NCI-H1930 (cell line): ENCODE measurements at regions not wholly inside any gene's neighbourhood (a gene's known extent, or its start where the extent isn't known, plus 50 kb on each side); places are given as distances from the start of the nearest gene placed in this dataset.

Experiments used
- DNase-seq, 2 experiments: peaks; one replicate each; lab custom pipeline; 2025; lab: John Stamatoyannopoulos, UW

DNA sequence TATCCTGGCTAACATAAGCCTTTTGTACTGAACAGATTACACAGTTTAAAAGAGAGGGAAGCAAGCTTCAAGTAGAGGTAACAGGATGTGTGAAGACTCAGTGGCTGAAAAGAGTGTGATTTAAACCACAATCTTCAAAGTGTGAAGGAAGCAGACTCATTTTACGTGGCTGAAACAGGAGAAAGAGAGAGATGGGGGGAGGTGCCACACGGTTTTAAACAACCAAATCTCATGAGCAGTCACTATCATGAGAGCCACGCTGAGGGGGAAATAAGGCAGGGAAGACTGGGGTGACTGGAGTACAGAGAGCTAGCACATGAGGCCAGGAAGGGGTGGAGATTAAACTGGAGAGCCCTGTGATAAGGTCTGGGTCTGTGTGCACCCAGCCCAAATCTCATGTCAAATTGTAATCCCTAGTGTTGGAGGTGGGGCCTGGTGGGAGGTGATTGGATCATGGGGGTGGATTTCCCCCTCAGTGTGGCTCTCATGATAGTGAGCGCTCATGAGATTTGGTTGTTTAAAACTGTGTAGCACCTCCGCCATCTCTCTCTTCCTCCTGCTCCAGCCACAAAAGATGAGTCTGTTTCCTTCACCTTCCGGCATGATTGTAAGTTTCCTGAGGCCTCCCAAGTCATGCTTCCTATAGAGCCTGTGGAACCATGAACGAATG, 318.6 kb upstream of the CD180 start:
- DNase-seq = no peak

- no peak for DNase-seq
These were observed 316.2 kb upstream of the CD180 start for GRCh38 chr5:67512758-67513157.

DNA sequence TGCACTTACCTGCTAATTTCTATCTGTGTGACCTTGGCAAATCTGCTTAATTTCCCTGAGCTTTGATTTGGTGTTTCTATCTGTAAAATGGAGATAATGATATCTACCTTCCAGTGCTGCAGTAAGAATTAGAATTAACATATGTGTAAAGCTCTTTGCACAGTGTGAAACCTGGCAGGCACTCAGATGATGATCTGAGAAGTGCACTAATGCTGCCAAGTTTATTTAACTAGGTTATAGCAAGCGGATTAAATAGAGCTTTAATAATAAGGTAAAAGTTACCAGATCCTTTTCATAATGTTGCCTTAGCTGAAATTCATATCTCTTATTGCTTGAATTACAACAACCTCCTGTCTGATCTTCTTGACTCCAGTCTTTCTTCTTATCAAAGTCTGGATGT, 315.3 kb upstream of the CD180 start:
- DNase-seq = no peak

- no peak for DNase-seq
These were observed 313.6 kb upstream of the CD180 start for GRCh38 chr5:67510204-67510603.

- DNase-seq = no peak
These were observed 313.0 kb upstream of the CD180 start for GRCh38 chr5:67509402-67510186.

DNA sequence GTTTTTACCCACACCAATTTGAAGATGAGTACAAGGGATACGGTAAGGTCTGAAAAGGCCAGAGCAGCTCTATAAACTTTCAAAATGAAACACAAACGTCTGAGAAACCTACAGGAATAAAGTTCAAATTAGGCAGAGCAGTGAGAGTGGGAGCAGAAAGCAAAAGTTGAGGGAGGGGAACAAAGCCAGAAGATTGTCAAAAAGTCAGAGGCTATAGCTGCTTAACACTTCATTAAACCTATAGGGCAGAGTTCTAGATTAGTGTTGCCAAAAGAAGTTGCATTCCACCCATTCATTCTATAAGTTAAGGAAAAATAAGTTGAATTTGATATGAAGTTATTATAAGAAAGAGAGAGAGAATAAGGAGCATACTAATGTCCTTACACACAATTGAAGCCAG, 309.6 kb upstream of the CD180 start:
- no peak for DNase-seq

- no peak for DNase-seq
These were observed 306.4 kb upstream of the CD180 start for GRCh38 chr5:67502951-67503350.

- DNase-seq = no peak
These were observed 299.5 kb upstream of the CD180 start for GRCh38 chr5:67496051-67496450.

- DNase-seq = no peak
These were observed 298.5 kb upstream of the CD180 start for GRCh38 chr5:67495072-67495471.

- DNase-seq = no peak
These were observed 297.7 kb upstream of the CD180 start for GRCh38 chr5:67494186-67494855.

GRCh38 chr5:67493676-67494075, 297.1 kb upstream of the CD180 start:
- peak in 1 of 2 experiments; percentile 6 for DNase-seq

DNA sequence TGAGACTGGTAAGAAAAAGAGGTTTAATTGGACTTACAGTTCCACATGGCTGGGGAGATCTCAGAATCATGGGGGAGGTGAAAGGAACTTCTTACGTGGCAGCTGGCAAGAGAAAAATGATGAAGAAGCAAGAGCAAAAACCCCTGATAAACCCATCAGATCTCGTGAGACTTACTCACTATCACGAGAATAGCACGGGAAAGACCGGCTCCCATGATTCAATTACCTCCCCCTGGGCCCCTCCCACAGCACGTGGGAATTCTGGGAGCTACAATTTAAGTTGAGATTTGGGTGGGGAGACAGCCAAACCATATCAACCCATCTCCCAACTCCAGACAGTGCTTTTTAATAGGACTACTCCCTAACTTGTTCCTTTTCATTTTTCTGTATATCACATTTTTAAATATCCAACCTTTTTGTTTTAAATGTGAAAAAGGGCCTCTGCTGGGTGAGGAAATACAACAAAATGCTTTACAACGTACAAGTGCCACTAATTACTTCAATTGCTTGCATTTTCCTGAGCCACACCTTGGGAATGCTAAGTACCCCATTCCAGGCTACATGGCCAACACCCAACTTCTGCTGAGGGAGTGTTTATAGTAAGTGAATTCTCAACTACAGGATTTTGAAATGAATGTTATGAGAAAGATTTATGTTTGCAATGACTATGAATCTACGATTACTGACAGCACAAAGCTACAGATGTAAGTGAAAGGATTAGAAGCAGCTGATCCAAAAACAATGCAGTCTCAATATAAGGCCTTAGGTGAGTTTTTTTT, 294.1 kb upstream of the CD180 start:
- DNase-seq = no peak

GRCh38 chr5:67488885-67489284, 292.3 kb upstream of the CD180 start:
- DNase-seq = no peak

- no peak for DNase-seq
These were observed 291.3 kb upstream of the CD180 start for GRCh38 chr5:67487862-67488261.

- DNase-seq = no peak
These were observed 286.9 kb upstream of the CD180 start for GRCh38 chr5:67483453-67484030.

DNA sequence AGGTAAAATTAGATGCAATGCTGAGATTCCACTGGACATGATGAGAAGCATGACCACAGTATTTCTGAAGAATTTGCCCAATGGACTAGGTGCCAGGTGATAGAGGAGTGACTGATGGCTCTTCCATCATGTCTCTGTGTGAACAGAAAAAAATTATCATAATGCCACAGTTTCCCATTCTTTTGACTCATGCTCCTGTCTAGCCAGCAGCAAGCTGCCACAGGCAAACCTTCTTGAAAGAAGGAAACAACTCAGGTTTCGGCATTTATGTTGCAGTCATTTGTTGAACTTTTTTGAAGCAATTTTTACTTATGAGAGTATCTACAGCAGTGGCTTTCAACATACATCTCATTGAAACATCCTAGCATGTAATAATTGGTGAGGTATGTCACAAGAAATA, 284.8 kb upstream of the CD180 start:
- no peak for DNase-seq

DNA sequence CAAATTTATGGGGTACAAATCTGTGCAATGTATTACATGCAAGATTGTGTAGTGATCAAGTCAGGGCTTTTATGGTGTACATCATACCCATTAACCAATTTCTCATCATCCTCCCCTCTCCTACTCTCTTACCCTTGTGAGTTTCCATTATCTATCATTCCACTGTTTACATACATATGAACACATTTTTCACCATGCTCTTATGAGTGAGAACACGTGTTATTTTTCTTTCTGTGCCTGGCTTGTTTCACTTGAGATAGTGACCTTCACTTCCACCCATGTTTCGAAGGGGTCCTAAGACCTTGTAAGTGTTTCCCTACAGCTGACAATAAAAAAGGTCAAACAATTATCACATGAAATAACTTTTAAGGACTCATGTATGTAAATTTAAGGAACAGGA, 281.7 kb upstream of the CD180 start:
- no peak for DNase-seq

- DNase-seq = no peak
These were observed 280.4 kb upstream of the CD180 start for GRCh38 chr5:67476995-67477394.

- no peak for DNase-seq
These were observed 279.9 kb upstream of the CD180 start for GRCh38 chr5:67476531-67476930.

DNA sequence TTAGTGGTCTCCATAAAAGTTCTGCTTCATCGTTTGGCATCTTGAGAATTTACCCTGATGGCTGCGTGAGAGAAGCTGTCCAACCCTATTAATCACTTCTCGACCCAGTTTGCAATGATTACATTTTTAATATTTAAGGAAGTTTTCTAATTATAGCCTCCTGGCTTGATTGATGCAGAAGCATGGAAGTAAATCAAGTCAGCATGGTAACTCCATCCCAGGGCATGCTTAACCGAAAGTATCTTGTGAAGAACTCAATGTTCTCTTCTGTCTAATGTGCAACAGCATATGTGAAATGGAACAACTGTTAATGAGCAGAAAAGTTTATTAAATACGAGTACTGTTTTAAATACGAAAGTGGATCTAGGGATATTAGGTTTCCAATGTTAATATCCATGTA, 278.9 kb upstream of the CD180 start:
- DNase-seq = no peak

- DNase-seq = no peak
These were observed 278.1 kb upstream of the CD180 start for GRCh38 chr5:67474597-67475238.

- DNase-seq = no peak
These were observed 270.5 kb upstream of the CD180 start for GRCh38 chr5:67467110-67467509.
